Gastrocnemius medialis (tissue), 4 donors: ENCODE measurements at regions not wholly inside any gene's neighbourhood (a gene's known extent, or its start where the extent isn't known, plus 50 kb on each side); places are given as distances from the start of the nearest gene placed in this dataset.

Experiments
- ATAC-seq, 2 donors: fragments of 150-250 bp; one replicate each; pipeline ENCODE4 v1.9.1; 2016
- DNase-seq, 2 donors: peaks; one replicate each; pipeline ENCODE4 v3.0.0-alpha.2; 2019
- H3K27ac ChIP-seq, 4 donors: fragments of 200-600 bp; sonication (generic); 1 replicate in 1 of 4; 2 replicates in 3 of 4; pipeline ENCODE4 v1.5.1; 2016 to 2018; ENCODE audit warnings: mild to moderate bottlenecking in 2 of 4, moderate library complexity in 1 of 4
- H3K27me3 ChIP-seq, 3 donors: fragments of 200-600 bp; sonication (generic) in 2 of 3; 1 replicate in 1 of 3; 2 replicates in 2 of 3; pipeline versions ENCODE4 v1.5.1 to v1.6.0; 2016 to 2019; ENCODE audit warnings: mild to moderate bottlenecking in 1 of 3, moderate library complexity in 1 of 3
- H3K36me3 ChIP-seq, 2 donors: fragments of 200-600 bp; sonication (generic) in 1 of 2; one replicate each; pipeline ENCODE4 v1.5.1; 2017 to 2018
- H3K4me1 ChIP-seq, 2 donors: fragments of 200-600 bp; sonication (generic) in 1 of 2; one replicate each; pipeline ENCODE4 v1.5.1; 2016 to 2017; ENCODE audit warnings: mild to moderate bottlenecking in 2 of 2
- H3K4me3 ChIP-seq, 4 donors: fragments of 200-600 bp; sonication (generic) in 3 of 4; 1 replicate in 1 of 4; 2 replicates in 3 of 4; pipeline ENCODE4 v1.5.1; 2016 to 2019; ENCODE audit warnings: mild to moderate bottlenecking in 2 of 4
- H3K9me3 ChIP-seq, 3 donors: fragments of 200-600 bp; sonication (generic) in 2 of 3; 1 replicate in 1 of 3; 2 replicates in 2 of 3; pipeline ENCODE4 v1.5.1; 2016 to 2019
- CTCF ChIP-seq, 5 experiments: fragments of 450-650 bp in 3 of 5; fragments of 200-600 bp in 2 of 5; sonication (generic) in 2 of 5; IDR thresholded peaks in 4 of 5; conservative IDR thresholded peaks in 1 of 5; 1 replicate in 4 of 5; 2 replicates in 1 of 5; pipeline ENCODE4 v1.5.1; 2016 to 2019; ENCODE audit warnings: antibody characterized with exemption in 5 of 5, mild to moderate bottlenecking in 3 of 5, moderate library complexity in 3 of 5
- POLR2A ChIP-seq, 2 donors: fragments of 450-650 bp; IDR thresholded peaks; one replicate each; pipeline ENCODE4 v1.6.1; 2017; ENCODE audit warnings: antibody characterized with exemption in 2 of 2, mild to moderate bottlenecking in 2 of 2, moderate library complexity in 2 of 2
- in situ Hi-C, 4 donors: fragments of 200-750 bp; cut with MboI; loops; one replicate each; pipeline versions ENCODE4 v1.15.0 to v1.8.0; 2017; ENCODE audit warnings: low sequenced_read_pairs in 4 of 4
- intact Hi-C: fragments of 100-400 bp; cut with DNase I; formaldehyde crosslinking; loops from one replicate; pipeline ENCODE4 v1.15.1; 2023; ENCODE audit warnings: low total_unique reads

GRCh38 chr2:72036595-72036994 is 111.1 kb downstream of the CYP26B1 start:
- TF ChIP-seq CTCF (IDR thresholded peaks at IDR 0.05 in 4 of 5, conservative IDR thresholded peaks at IDR 0.05 in 1 of 5) (no peak), POLR2A (IDR thresholded peaks at IDR 0.05) (no peak)
- DNase-seq = no peak

DNA sequence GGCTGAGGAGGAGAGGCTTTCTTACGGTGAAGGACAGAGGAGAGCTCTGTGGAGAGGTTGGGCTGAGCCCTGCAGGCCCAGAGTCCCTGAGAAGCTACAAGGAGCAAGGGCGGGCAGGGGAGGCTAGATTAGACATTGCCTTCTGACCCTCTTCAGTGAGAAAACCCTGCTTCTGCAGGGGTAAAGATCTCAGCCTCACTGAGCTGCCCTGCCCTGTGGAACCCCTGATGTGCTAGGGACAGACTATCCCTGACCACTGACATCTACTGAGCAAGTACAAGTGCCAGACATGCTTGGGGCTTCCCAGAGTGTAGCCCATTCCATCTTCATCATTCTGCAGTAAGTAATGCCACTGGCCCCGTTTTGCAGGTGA is 111.5 kb downstream of the CYP26B1 start:
- ATAC-seq (no peak), DNase-seq (no peak)
- TF ChIP-seq CTCF (IDR thresholded peaks at IDR 0.05 in 4 of 5, conservative IDR thresholded peaks at IDR 0.05 in 1 of 5) (no peak), POLR2A (IDR thresholded peaks at IDR 0.05) (no peak)
- no peaks in the 10 kb centered on the region for H3K9me3 ChIP-seq
- H3K27me3 ChIP-seq = no peaks in the 10 kb centered on the region
- no peak overlapping the region for H3K4me3 ChIP-seq
- intact Hi-C loops (no loop called here), in situ Hi-C loops (no loop called here)
- H3K4me1 ChIP-seq = no peaks in the 10 kb centered on the region
- no peak overlapping the region for H3K27ac ChIP-seq
- no peaks in the 10 kb centered on the region for H3K36me3 ChIP-seq

More at GRCh38 chr2:72036595-72036994, 111.1 kb downstream of the CYP26B1 start:
- intact Hi-C loops = no loop called here
- H3K4me1 ChIP-seq = no peaks in the 10 kb centered on the region
- H3K9me3 ChIP-seq = no peaks in the 10 kb centered on the region
- H3K27ac ChIP-seq = no peak overlapping the region
- in situ Hi-C loops = no loop called here
- H3K36me3 ChIP-seq = no peaks in the 10 kb centered on the region
- no peak for ATAC-seq
- no peaks in the 10 kb centered on the region for H3K27me3 ChIP-seq
- no peak overlapping the region for H3K4me3 ChIP-seq

DNA sequence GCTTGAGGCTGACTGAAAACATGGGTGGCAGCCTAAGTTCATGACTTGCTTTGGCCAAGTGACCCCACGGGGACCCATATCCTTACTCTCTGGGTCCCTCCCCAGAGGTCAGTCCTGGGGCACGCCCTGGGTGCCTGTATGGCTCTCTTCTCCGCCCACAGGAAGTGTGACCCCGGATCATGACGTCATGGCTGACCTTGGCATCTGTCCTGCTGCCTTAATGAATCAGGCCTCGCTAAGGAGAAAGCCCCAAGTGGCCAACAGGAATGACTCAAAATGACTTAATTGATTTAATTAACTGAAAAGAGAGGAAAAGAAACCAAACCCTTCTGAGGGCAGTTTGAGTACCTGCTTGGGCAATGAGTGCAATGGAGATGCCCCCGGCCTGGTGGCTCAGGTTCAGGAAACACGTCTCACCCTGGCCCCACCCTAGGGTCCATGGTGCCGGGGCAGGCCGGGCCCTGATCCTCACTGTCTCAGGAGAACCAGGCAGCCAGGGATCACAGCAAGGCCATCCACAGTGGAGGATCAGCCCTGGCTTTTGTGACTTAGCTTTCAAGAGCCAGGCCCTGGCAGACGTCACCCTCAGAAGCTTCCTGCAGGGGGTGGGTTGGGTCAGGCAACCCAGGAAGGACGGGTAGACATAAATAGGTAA is 112.0 kb downstream of the CYP26B1 start:
- DNase-seq (no peak), ATAC-seq (no peak)
- Histone ChIP-seq H3K9me3 (no peaks in the 10 kb centered on the region), H3K4me1 (no peaks in the 10 kb centered on the region), H3K4me3 (no peak overlapping the region), H3K27ac (no peak overlapping the region), H3K36me3 (no peaks in the 10 kb centered on the region), H3K27me3 (no peaks in the 10 kb centered on the region)
- in situ Hi-C loops = no loop called here
- intact Hi-C loops = no loop called here
- TF ChIP-seq POLR2A (IDR thresholded peaks at IDR 0.05) (no peak), CTCF (IDR thresholded peaks at IDR 0.05 in 4 of 5, conservative IDR thresholded peaks at IDR 0.05 in 1 of 5) (no peak)

DNA sequence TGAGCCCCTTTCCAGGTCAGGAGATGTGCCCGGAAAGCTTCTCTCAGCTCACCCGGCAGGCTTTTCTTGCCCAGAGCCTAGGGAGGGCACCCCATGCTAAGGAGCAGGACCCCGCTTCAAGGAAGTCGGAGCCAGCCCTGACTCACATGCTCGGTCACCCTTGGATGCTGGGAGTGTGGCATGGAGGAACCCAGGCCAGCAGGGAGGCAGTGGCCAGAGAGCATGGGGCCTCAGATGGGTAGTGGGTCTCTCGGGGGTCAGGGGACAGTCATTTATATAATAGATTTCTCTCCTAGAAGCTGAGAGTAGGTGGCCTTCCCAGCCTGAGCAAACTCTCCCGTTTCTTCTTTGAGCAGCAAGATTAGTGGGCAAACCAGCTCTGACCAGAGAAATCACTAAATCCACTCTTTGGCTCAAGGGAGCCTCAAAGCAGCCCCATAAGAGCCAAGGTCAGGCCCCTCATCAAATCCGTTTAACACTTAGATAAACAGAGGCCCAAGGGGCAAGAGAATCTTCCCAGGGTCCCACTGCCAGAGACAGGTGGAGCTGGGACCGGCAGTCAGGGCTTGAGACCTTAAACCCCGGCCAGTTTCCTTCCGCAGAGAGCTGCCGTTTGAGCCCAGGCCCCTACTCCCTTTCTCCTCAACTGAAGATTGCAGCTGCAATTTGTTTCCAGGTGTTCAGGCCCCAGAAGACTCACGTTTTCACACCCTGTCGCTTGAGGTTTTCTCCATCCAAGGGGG is 113.1 kb downstream of the CYP26B1 start:
- H3K27me3 ChIP-seq = no peaks in the 10 kb centered on the region
- H3K4me1 ChIP-seq = no peaks in the 10 kb centered on the region
- intact Hi-C loops = no loop called here
- no peak overlapping the region for H3K27ac ChIP-seq
- H3K4me3 ChIP-seq = no peak overlapping the region
- no peaks in the 10 kb centered on the region for H3K9me3 ChIP-seq
- TF ChIP-seq CTCF (IDR thresholded peaks at IDR 0.05 in 4 of 5, conservative IDR thresholded peaks at IDR 0.05 in 1 of 5) (no peak), POLR2A (IDR thresholded peaks at IDR 0.05) (no peak)
- in situ Hi-C loops = no loop called here
- ATAC-seq (no peak), DNase-seq (no peak)
- H3K36me3 ChIP-seq = no peaks in the 10 kb centered on the region
